SK-N-SH treated with all-trans-retinoic acid at 6 μM for 48 hours (cell line): ENCODE measurements at regions not wholly inside any gene's neighbourhood (a gene's known extent, or its start where the extent isn't known, plus 50 kb on each side); places are given as distances from the start of the nearest gene placed in this dataset.

Source experiments
- ATAC-seq: fragments of 200-7000 bp; cut with Tn5 transposase; 3 replicates; pipeline ENCODE4 v1.9.1; 2020; ENCODE audit warnings: mild to moderate bottlenecking, moderate library complexity
- BACH2 ChIP-seq: fragments of 250-450 bp; sonication (Bioruptor Pico); IDR thresholded peaks from 2 replicates; pipeline ENCODE4 v1.9.0; 2021; ENCODE audit warnings: mild to moderate bottlenecking, borderline replicate concordance
- CSDC2 ChIP-seq: fragments of 250-450 bp; sonication (Bioruptor Pico); IDR thresholded peaks from 2 replicates; pipeline ENCODE4 v1.5.0; 2020; ENCODE audit warnings: mild to moderate bottlenecking, moderate library complexity
- ESRRG ChIP-seq: fragments of 250-450 bp; sonication (Bioruptor Pico); IDR thresholded peaks from 2 replicates; pipeline ENCODE4 v1.6.1; 2021; ENCODE audit warnings: mild to moderate bottlenecking
- GLIS3 ChIP-seq: fragments of 250-450 bp; sonication (Bioruptor Pico); IDR thresholded peaks from 2 replicates; pipeline ENCODE4 v1.5.0; 2020; ENCODE audit warnings: mild to moderate bottlenecking, moderate library complexity
- ISL1 ChIP-seq: fragments of 250-450 bp; sonication (Bioruptor Pico); IDR thresholded peaks from 2 replicates; pipeline ENCODE4 v2.1.2; 2022; ENCODE audit warnings: mild to moderate bottlenecking, moderate library complexity
- OSR1 ChIP-seq: fragments of 250-450 bp; sonication (Bioruptor Pico); IDR thresholded peaks from 2 replicates; pipeline ENCODE4 v1.8.0; 2022; ENCODE audit warnings: moderate library complexity, mild to moderate bottlenecking, inconsistent platforms
- PPARA ChIP-seq: fragments of 250-450 bp; sonication (Bioruptor Pico); IDR thresholded peaks from 2 replicates; pipeline ENCODE4 v1.5.0; 2020; ENCODE audit warnings: mild to moderate bottlenecking, borderline replicate concordance
- RARB ChIP-seq: fragments of 250-450 bp; sonication (Bioruptor Pico); IDR thresholded peaks from 2 replicates; pipeline ENCODE4 v1.8.0; 2021; ENCODE audit warnings: mild to moderate bottlenecking, moderate library complexity
- SNAI2 ChIP-seq: fragments of 250-450 bp; sonication (Bioruptor Pico); IDR thresholded peaks from 2 replicates; pipeline ENCODE4 v1.5.0; 2020; ENCODE audit warnings: mild to moderate bottlenecking, moderate library complexity
- TCF4 ChIP-seq: fragments of 250-450 bp; sonication (Bioruptor Pico); IDR thresholded peaks from 2 replicates; pipeline ENCODE4 v1.8.0; 2021; ENCODE audit warnings: mild to moderate bottlenecking, moderate library complexity, borderline replicate concordance
- TOX ChIP-seq: fragments of 250-450 bp; sonication (Bioruptor Pico); IDR thresholded peaks from 2 replicates; pipeline ENCODE4 v1.8.0; 2021; ENCODE audit warnings: mild to moderate bottlenecking, moderate library complexity, borderline replicate concordance
- TSHZ2 ChIP-seq: fragments of 250-450 bp; sonication (Bioruptor Pico); IDR thresholded peaks from 2 replicates; pipeline ENCODE4 v1.5.0; 2020; ENCODE audit warnings: mild to moderate bottlenecking, moderate library complexity
- ZC3H10 ChIP-seq: fragments of 250-450 bp; sonication (Bioruptor Pico); IDR thresholded peaks from 2 replicates; pipeline ENCODE4 v1.5.1; 2021; ENCODE audit warnings: mild to moderate bottlenecking, moderate library complexity
- ZNF70 ChIP-seq: fragments of 450-650 bp; formaldehyde crosslinking; IDR thresholded peaks from 2 replicates; pipeline ENCODE4 v1.5.0; 2020; ENCODE audit warnings: mild to moderate bottlenecking, moderate library complexity
- ZNF8 ChIP-seq: fragments of 450-650 bp; formaldehyde crosslinking; IDR thresholded peaks from 2 replicates; pipeline ENCODE4 v1.5.0; 2020; ENCODE audit warnings: mild to moderate bottlenecking, moderate library complexity
- TF ChIP-seq, protein P1 (sequence below): fragments of 250-450 bp; sonication (Bioruptor Pico); IDR thresholded peaks from 2 replicates; pipeline ENCODE4 v1.8.0; 2021; ENCODE audit warnings: low read depth, mild to moderate bottlenecking, moderate library complexity, borderline replicate concordance
- TF ChIP-seq, protein P2 (sequence below): fragments of 250-450 bp; sonication (Bioruptor Pico); IDR thresholded peaks from 2 replicates; pipeline ENCODE4 v1.5.1; 2020; ENCODE audit warnings: low read depth, mild to moderate bottlenecking, moderate library complexity
- TF ChIP-seq, protein P3 (sequence below): fragments of 250-450 bp; sonication (Bioruptor Pico); IDR thresholded peaks from 2 replicates; pipeline ENCODE4 v1.5.1; 2021; ENCODE audit warnings: mild to moderate bottlenecking, moderate library complexity

DNA sequence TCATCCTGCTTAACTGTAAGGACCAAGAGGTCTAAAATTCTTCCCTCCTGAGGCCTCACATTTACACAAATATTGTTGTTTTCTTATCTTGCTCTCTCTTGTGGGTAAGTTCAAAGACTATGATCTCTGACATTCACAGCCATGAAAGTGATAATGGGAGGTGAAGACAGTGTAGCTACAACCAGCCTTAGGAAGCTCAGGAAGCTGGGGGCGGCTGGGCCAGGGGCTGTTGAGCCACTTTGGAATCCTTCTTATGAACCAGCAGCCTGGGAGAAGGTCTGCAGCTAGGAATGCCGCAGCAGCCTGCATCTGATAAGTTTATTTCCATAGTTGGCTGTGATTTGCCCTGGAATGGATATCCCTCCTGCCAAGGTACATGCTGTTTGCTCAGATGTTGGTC lies 316.2 kb downstream of the STIM2 start:
- no peak for ATAC-seq
- TF ChIP-seq CSDC2 (CRISPR knock-in tag) (no peak), ISL1 (CRISPR knock-in tag) (no peak), OSR1 (CRISPR knock-in tag) (no peak), ZNF8 (CRISPR knock-in tag) (no peak), ZC3H10 (CRISPR knock-in tag) (no peak)
- TF ChIP-seq, protein P1, sequence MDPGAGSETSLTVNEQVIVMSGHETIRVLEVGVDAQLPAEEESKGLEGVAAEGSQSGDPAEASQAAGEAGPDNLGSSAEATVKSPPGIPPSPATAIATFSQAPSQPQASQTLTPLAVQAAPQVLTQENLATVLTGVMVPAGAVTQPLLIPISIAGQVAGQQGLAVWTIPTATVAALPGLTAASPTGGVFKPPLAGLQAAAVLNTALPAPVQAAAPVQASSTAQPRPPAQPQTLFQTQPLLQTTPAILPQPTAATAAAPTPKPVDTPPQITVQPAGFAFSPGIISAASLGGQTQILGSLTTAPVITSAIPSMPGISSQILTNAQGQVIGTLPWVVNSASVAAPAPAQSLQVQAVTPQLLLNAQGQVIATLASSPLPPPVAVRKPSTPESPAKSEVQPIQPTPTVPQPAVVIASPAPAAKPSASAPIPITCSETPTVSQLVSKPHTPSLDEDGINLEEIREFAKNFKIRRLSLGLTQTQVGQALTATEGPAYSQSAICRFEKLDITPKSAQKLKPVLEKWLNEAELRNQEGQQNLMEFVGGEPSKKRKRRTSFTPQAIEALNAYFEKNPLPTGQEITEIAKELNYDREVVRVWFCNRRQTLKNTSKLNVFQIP (CRISPR knock-in tag): no peak

- ATAC-seq: no peak
- no peak for TF ChIP-seq CSDC2 (CRISPR knock-in tag)
- TF ChIP-seq RARB (CRISPR knock-in tag): no peak
- TF ChIP-seq TCF4 (CRISPR knock-in tag): no peak
- TF ChIP-seq TSHZ2 (CRISPR knock-in tag): no peak
- TF ChIP-seq SNAI2 (CRISPR knock-in tag): no peak
- TF ChIP-seq ZC3H10 (CRISPR knock-in tag): no peak
- TF ChIP-seq ZNF8 (CRISPR knock-in tag): no peak
- no peak for TF ChIP-seq TOX (CRISPR knock-in tag)
- TF ChIP-seq ESRRG: no peak
These were observed 317.4 kb downstream of the STIM2 start for GRCh38 chr4:27178061-27178460.

- ATAC-seq: no peak
- no peak for TF ChIP-seq SNAI2 (CRISPR knock-in tag)
- TF ChIP-seq ESRRG: no peak
- no peak for TF ChIP-seq GLIS3 (CRISPR knock-in tag)
- TF ChIP-seq TCF4 (CRISPR knock-in tag): no peak
- no peak for TF ChIP-seq ZNF8 (CRISPR knock-in tag)
- TF ChIP-seq RARB (CRISPR knock-in tag): no peak
- no peak for TF ChIP-seq TSHZ2 (CRISPR knock-in tag)
- no peak for TF ChIP-seq OSR1 (CRISPR knock-in tag)
- no peak for TF ChIP-seq TOX (CRISPR knock-in tag)
- TF ChIP-seq ZNF70 (CRISPR knock-in tag): no peak
- no peak for TF ChIP-seq BACH2 (CRISPR knock-in tag)
These were observed 321.1 kb downstream of the STIM2 start for GRCh38 chr4:27181693-27182092.

DNA sequence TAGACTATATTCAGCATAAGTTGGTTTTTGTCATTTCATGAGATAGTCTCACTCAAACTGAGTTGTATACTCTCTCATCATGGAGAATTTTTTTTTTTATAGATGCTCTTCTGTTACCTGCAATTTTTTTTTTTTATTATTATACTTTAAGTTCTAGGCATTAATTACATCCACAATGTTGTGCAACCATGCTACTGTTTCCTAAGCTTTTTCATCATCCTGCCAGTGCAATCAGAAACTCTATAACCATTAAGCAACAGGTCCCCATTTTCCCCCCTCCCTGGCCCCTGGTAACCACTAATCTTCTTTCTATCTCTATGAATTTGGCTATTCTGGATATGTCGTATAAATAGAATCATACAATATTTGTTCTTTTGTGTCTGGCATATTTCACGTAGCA lies 321.6 kb downstream of the STIM2 start:
- TF ChIP-seq ISL1 (CRISPR knock-in tag) (no peak), TSHZ2 (CRISPR knock-in tag) (no peak), PPARA (no peak), BACH2 (CRISPR knock-in tag) (no peak), ESRRG (no peak)
- TF ChIP-seq, protein P2, sequence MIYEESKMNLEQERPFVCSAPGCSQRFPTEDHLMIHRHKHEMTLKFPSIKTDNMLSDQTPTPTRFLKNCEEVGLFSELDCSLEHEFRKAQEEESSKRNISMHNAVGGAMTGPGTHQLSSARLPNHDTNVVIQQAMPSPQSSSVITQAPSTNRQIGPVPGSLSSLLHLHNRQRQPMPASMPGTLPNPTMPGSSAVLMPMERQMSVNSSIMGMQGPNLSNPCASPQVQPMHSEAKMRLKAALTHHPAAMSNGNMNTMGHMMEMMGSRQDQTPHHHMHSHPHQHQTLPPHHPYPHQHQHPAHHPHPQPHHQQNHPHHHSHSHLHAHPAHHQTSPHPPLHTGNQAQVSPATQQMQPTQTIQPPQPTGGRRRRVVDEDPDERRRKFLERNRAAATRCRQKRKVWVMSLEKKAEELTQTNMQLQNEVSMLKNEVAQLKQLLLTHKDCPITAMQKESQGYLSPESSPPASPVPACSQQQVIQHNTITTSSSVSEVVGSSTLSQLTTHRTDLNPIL (CRISPR knock-in tag): no peak
- TF ChIP-seq, protein P3, sequence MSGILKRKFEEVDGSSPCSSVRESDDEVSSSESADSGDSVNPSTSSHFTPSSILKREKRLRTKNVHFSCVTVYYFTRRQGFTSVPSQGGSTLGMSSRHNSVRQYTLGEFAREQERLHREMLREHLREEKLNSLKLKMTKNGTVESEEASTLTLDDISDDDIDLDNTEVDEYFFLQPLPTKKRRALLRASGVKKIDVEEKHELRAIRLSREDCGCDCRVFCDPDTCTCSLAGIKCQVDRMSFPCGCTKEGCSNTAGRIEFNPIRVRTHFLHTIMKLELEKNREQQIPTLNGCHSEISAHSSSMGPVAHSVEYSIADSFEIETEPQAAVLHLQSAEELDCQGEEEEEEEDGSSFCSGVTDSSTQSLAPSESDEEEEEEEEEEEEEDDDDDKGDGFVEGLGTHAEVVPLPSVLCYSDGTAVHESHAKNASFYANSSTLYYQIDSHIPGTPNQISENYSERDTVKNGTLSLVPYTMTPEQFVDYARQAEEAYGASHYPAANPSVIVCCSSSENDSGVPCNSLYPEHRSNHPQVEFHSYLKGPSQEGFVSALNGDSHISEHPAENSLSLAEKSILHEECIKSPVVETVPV (CRISPR knock-in tag): no peak
- ATAC-seq: no peak
